ENCODE measurements at regions not wholly inside any gene's neighbourhood (a gene's known extent, or its start where the extent isn't known, plus 50 kb on each side); places are given as distances from the start of the nearest gene placed in this dataset.

DNA sequence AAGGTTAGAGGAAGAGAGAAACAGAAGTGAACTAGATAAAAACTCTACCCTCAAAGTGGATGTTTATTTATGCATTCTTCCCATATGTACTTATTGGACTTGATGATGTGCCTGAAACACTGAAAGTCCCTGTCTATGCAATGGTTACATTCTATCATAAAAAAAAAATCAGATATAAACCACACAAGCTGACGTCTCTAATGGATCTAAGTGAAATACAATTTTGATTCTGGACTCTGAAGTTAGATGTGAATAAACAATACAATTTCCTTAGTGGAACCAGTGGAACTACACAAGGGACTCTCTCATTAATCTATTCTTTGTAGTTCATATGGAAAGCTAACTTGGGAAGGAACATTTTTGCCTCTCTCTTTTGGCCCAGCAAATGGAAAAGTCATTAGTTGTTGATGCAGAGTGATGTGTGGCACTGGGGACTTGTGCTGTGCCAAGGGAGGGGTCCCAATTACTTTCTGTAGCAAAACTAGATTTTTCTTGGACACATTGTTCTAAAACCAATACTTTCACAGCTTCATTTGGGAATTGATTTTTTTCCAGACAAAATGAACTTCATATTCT lies 376.8 kb downstream of the TRIB2 start:
- no peak overlapping the region for H3K4me3 ChIP-seq
- H3K4me1 ChIP-seq (ENCODE audit: insufficient read depth) = no peaks in the 10 kb centered on the region
- no peaks in the 10 kb centered on the region for H3F3A ChIP-seq (replicated peaks; ENCODE audit: low read depth)
- H3K79me2 ChIP-seq (replicated peaks; ENCODE audit: insufficient read depth) = no peaks in the 10 kb centered on the region
- no peak overlapping the region for H3K4me2 ChIP-seq
- Mint-ChIP-seq H3K4me1 (no peaks in the 10 kb centered on the region; the same call in 2 of the 3 replicates), H3K4me3 (no peak overlapping the region), H3K9me3 (peaks cover 12% of the 10 kb centered on the region), H3K27ac (no peak overlapping the region), H3K27me3 (ENCODE audit: insufficient read depth, low read depth, poor library complexity) (no peaks in the 10 kb centered on the region), H3K36me3 (ENCODE audit: low read depth) (peaks cover 3% of the 10 kb centered on the region; the same call in 2 of the 3 replicates)
- no peak for ATAC-seq
- no peaks in the 10 kb centered on the region for H4K20me1 ChIP-seq (replicated peaks; ENCODE audit: insufficient read depth)
- H3K9me2 ChIP-seq (ENCODE audit: insufficient read depth) = 0 out of 2 replicates have a peak, but pooled peaks cover 4% of the 10 kb centered on the region
- TF ChIP-seq ZNF331 (CRISPR knock-in tag; IDR thresholded peaks at IDR 0.05; ENCODE audit: low read depth) = no peak
- TF ChIP-seq ETS1 (IDR thresholded peaks at IDR 0.05) = no peak
- no peak for DNase-seq (ENCODE audit: low spot score)
- H3K27ac ChIP-seq (ENCODE audit: low read depth) = no peak overlapping the region
- H3K36me3 ChIP-seq (ENCODE audit: insufficient read depth) = no peaks in the 10 kb centered on the region
- H3K27me3 ChIP-seq (ENCODE audit: insufficient read depth) = no peaks in the 10 kb centered on the region
- H2AFZ ChIP-seq = no peak overlapping the region

GRCh38 chr2:13102397-13103063 lies 385.8 kb downstream of the TRIB2 start:
- no peak for ATAC-seq
- H3K27me3 Mint-ChIP-seq (ENCODE audit: insufficient read depth, low read depth, poor library complexity) = peaks cover 2% of the 10 kb centered on the region
- H3K36me3 Mint-ChIP-seq (ENCODE audit: low read depth) = peaks cover 12% of the 10 kb centered on the region; the same call in 2 of the 3 replicates
- Histone ChIP-seq H3K4me2 (no peak overlapping the region), H3K36me3 (ENCODE audit: insufficient read depth) (no peaks in the 10 kb centered on the region), H3K27me3 (ENCODE audit: insufficient read depth) (no peaks in the 10 kb centered on the region), H3K4me1 (ENCODE audit: insufficient read depth) (no peaks in the 10 kb centered on the region), H3K79me2 (replicated peaks; ENCODE audit: insufficient read depth) (no peaks in the 10 kb centered on the region), H3K27ac (ENCODE audit: low read depth) (no peak overlapping the region), H3K9me2 (ENCODE audit: insufficient read depth) (0 out of 2 replicates have a peak, but pooled peaks cover 3% of the 10 kb centered on the region), H3F3A (replicated peaks; ENCODE audit: low read depth) (no peaks in the 10 kb centered on the region), H2AFZ (no peak overlapping the region), H4K20me1 (replicated peaks; ENCODE audit: insufficient read depth) (no peaks in the 10 kb centered on the region), H3K4me3 (no peak overlapping the region)
- no peak overlapping the region for H3K4me3 Mint-ChIP-seq
- peaks cover 21% of the 10 kb centered on the region for H3K9me3 Mint-ChIP-seq
- H3K4me1 Mint-ChIP-seq = no peaks in the 10 kb centered on the region
- H3K27ac Mint-ChIP-seq = no peak overlapping the region
- DNase-seq (ENCODE audit: low spot score) = no peak
- no peak for TF ChIP-seq STAT1 (IDR thresholded peaks at IDR 0.05; ENCODE audit: unreplicated experiment)
- TF ChIP-seq ETS1 (IDR thresholded peaks at IDR 0.05) = no peak
- TF ChIP-seq, protein P1, sequence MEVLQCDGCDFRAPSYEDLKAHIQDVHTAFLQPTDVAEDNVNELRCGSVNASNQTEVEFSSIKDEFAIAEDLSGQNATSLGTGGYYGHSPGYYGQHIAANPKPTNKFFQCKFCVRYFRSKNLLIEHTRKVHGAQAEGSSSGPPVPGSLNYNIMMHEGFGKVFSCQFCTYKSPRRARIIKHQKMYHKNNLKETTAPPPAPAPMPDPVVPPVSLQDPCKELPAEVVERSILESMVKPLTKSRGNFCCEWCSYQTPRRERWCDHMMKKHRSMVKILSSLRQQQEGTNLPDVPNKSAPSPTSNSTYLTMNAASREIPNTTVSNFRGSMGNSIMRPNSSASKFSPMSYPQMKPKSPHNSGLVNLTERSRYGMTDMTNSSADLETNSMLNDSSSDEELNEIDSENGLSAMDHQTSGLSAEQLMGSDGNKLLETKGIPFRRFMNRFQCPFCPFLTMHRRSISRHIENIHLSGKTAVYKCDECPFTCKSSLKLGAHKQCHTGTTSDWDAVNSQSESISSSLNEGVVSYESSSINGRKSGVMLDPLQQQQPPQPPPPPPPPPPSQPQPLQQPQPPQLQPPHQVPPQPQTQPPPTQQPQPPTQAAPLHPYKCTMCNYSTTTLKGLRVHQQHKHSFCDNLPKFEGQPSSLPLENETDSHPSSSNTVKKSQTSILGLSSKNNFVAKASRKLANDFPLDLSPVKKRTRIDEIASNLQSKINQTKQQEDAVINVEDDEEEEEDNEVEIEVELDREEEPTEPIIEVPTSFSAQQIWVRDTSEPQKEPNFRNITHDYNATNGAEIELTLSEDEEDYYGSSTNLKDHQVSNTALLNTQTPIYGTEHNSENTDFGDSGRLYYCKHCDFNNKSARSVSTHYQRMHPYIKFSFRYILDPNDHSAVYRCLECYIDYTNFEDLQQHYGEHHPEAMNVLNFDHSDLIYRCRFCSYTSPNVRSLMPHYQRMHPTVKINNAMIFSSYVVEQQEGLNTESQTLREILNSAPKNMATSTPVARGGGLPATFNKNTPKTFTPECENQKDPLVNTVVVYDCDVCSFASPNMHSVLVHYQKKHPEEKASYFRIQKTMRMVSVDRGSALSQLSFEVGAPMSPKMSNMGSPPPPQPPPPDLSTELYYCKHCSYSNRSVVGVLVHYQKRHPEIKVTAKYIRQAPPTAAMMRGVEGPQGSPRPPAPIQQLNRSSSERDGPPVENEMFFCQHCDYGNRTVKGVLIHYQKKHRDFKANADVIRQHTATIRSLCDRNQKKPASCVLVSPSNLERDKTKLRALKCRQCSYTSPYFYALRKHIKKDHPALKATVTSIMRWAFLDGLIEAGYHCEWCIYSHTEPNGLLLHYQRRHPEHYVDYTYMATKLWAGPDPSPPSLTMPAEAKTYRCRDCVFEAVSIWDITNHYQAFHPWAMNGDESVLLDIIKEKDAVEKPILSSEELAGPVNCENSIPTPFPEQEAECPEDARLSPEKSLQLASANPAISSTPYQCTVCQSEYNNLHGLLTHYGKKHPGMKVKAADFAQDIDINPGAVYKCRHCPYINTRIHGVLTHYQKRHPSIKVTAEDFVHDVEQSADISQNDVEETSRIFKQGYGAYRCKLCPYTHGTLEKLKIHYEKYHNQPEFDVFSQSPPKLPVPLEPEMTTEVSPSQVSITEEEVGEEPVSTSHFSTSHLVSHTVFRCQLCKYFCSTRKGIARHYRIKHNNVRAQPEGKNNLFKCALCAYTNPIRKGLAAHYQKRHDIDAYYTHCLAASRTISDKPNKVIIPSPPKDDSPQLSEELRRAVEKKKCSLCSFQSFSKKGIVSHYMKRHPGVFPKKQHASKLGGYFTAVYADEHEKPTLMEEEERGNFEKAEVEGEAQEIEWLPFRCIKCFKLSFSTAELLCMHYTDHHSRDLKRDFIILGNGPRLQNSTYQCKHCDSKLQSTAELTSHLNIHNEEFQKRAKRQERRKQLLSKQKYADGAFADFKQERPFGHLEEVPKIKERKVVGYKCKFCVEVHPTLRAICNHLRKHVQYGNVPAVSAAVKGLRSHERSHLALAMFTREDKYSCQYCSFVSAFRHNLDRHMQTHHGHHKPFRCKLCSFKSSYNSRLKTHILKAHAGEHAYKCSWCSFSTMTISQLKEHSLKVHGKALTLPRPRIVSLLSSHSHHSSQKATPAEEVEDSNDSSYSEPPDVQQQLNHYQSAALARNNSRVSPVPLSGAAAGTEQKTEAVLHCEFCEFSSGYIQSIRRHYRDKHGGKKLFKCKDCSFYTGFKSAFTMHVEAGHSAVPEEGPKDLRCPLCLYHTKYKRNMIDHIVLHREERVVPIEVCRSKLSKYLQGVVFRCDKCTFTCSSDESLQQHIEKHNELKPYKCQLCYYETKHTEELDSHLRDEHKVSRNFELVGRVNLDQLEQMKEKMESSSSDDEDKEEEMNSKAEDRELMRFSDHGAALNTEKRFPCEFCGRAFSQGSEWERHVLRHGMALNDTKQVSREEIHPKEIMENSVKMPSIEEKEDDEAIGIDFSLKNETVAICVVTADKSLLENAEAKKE (CRISPR knock-in tag; IDR thresholded peaks at IDR 0.05) = no peak
- no peak for TF ChIP-seq ZNF114 (CRISPR knock-in tag; IDR thresholded peaks at IDR 0.05)
- no peak for TF ChIP-seq EZH2 (IDR thresholded peaks at IDR 0.05; ENCODE audit: low read depth, unreplicated experiment)
- TF ChIP-seq ZNF331 (CRISPR knock-in tag; IDR thresholded peaks at IDR 0.05; ENCODE audit: low read depth) = no peak
- TF ChIP-seq REST (IDR thresholded peaks at IDR 0.05; ENCODE audit: unreplicated experiment) = no peak
- TF ChIP-seq CREB1 (CRISPR knock-in tag; IDR thresholded peaks at IDR 0.05; ENCODE audit: low read depth) = no peak
